ENCODE measurements at regions not wholly inside any gene's neighbourhood (a gene's known extent, or its start where the extent isn't known, plus 50 kb on each side); places are given as distances from the start of the nearest gene placed in this dataset.

DNA sequence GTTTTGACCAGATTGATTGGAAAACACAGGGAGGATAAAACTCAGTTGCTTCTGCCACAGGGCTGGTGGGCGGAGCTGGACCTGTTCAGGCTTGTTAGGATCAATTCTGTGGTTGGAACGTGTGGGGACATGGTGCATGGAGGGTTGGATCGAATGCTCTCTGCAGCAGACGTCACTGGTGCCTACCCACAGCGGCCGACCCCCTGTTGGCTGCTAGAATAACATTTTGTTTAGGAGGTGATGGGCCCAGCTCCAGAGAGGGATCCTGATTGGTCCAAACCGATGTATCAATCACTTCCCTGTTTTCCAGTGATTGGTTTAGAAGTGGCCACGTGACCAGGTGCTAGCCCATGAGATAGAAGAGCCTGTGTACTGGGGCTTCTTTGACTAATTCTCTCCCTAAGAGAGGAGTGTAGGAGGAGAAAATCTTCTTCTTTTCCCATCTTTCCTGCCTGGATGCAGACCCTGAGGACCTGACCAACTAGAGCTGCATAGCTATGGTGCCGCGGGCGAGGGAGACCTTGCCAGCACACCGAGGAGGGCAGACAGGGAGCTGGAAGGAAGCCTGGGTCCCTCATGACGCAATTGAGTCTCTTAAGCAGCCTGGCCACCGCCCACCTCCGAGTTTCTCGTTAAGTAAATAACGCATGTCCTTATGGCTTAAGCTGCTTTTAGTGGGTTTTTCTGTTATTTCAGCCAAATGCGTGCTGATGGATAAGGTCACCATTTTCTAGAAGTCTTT, 163.5 kb downstream of the AACS start:
- no peak for TF ChIP-seq POLR2AphosphoS5 (IDR thresholded peaks at IDR 0.05)
- TF ChIP-seq, protein P1, sequence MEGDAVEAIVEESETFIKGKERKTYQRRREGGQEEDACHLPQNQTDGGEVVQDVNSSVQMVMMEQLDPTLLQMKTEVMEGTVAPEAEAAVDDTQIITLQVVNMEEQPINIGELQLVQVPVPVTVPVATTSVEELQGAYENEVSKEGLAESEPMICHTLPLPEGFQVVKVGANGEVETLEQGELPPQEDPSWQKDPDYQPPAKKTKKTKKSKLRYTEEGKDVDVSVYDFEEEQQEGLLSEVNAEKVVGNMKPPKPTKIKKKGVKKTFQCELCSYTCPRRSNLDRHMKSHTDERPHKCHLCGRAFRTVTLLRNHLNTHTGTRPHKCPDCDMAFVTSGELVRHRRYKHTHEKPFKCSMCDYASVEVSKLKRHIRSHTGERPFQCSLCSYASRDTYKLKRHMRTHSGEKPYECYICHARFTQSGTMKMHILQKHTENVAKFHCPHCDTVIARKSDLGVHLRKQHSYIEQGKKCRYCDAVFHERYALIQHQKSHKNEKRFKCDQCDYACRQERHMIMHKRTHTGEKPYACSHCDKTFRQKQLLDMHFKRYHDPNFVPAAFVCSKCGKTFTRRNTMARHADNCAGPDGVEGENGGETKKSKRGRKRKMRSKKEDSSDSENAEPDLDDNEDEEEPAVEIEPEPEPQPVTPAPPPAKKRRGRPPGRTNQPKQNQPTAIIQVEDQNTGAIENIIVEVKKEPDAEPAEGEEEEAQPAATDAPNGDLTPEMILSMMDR (IDR thresholded peaks at IDR 0.05) = no peak

Data from prostate gland (tissue), 2 donors.